NCI-H82 (cell line): ENCODE measurements at regions not wholly inside any gene's neighbourhood (a gene's known extent, or its start where the extent isn't known, plus 50 kb on each side); places are given as distances from the start of the nearest gene placed in this dataset.
A peak's percentile ranks its signal among the peaks of the same experiment; 100 is the strongest.
"Not testable (repeated sequence)": the region's sequence is repeated elsewhere in the genome, so short reads cannot be mapped to it uniquely, and the experiment has no call there.

ENCODE experiments used
- DNase-seq: peaks from one replicate; lab custom pipeline; 2025; lab: John Stamatoyannopoulos, UW

DNA sequence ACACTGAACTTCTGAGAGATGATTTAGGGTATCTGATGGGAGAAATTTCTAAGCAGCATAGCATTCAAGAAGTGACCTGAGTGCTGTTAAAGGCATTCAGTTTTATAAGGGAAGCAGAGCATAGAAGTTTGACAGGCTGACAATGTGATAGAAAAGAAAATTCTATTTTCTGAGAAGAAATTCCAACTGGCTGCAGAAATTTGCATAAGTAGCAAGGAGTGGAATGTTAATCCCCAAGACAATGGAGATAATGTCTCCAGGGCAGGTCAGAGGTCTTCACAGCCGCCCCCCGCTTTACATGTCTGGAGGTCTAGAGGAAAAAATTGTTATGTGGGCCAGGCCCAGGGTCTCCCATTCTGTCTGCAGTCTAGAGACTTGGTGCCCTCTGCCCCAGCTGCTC is 1361.8 kb upstream of the EYS start:
- DNase-seq = no peak

DNA sequence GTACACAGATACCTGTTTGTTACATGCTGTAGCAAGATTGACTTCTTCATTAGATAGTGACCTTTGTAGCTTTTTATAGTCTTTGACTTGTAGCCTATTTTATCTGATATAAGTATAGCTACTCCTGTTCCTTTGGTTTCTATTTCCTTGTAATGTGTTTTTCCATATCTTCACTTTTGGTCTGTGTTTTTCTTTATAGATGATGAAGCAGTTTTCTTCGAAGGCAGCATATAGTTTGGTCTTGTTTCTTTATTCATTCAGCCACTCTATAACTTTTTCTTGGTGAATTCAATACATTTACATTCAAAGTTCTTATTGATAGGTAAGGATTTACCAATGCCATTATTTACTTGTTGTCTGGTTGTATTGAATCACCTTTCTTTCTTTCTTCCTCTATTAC is 1357.3 kb upstream of the EYS start:
- no peak for DNase-seq

GRCh38 chr6:67047996-67048395 is 1341.0 kb upstream of the EYS start:
- DNase-seq = no peak

DNA sequence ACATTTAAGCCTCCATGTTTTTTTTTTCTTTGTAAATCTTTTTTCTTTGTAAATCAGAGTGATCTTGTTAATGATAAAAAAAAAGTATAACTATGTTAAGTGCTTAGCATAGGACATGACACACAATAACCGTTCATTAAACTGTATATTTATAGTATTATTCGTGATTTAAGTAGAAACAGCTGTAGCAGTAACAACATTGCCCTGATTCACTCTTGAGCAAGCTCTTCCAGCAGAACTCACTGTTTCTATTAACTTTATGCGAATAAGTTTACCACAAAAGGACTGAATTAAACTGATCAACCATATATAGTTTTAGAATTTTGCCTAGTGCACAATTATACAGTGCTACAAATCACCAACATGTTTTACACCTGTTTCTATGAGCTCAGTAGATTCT is 1338.0 kb upstream of the EYS start:
- no peak for DNase-seq

DNA sequence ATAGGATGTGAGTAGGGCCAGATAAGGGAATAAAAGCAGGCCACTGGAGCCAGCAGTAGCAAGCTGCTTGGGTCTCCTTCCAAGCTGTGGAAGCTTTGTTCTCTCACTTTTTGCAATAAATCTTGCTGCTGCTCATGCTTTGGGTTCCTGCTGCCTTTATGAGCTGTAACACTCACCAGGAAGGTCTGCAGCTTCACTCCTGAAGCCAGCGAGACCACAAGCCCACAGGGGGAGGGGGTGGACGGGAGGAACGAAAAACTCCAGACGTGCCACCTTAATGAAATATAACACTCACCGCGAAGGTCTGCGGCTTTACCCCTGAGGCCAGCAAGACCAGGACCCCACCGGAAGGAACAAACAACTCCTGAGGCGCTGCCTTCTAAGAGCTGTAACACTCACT is 1324.4 kb upstream of the EYS start:
- no peak for DNase-seq

GRCh38 chr6:67030861-67031260 is 1323.8 kb upstream of the EYS start:
- no peak for DNase-seq

- DNase-seq = no peak
Observed at GRCh38 chr6:67016921-67017460, 1310.0 kb upstream of the EYS start.

DNA sequence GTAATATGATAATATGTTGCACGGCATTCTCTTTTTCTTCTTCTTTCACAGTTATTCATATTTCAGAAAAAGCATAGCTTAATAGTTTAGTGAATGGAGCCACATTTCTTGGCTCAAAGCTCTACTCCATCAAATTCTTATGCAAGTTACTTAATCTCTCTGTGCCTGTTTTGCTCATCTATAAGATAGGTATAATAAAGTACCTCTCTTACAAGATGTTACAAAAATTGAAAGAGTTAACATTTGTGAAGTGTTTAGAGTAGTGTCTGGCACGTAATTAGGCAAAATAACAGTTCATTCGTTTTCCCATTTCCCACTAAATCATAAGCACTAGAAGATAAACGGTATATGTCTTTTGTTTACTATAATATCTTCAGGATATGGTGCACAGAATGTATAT is 1304.4 kb upstream of the EYS start:
- DNase-seq = no peak

DNA sequence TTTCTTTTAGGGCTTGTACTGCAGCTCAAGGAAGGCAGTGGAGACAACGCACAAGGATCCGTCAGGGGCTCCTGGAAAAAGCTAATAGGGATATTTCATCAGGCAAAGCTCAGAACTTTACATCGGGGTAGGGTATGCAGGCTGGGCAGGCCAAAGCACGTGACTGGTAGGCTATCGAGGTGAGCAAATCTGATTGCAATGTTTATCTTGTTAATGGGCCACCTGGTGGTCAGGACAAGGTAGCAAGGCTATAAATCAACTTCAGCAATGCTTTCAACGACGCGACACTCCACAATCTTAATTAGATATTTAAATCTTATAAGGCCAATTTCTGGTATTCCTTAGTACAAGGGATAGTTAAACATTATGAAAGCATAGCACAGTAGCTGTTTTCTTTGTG is 1302.8 kb upstream of the EYS start:
- peak; percentile 60 for DNase-seq

DNA sequence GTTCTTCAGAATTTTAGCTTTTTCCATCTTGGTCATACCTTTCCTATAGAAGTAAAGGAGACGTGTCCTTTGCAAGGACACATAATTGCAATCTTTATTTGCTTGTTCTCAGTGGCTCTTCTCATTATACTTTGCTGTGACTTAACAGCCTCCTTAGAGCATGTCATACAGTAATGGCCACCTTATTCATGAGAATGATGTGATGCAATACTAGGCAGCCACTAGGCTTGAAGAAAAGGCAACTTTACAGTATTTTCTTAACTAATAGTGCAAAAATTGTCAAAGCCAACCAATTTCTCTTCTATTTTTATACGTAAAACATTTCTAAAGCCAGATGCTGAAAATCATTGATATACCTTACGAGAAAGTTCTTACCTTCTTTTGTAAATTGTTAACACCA is 1296.8 kb upstream of the EYS start:
- DNase-seq = no peak

GRCh38 chr6:67000121-67000520 is 1293.1 kb upstream of the EYS start:
- no peak for DNase-seq

DNA sequence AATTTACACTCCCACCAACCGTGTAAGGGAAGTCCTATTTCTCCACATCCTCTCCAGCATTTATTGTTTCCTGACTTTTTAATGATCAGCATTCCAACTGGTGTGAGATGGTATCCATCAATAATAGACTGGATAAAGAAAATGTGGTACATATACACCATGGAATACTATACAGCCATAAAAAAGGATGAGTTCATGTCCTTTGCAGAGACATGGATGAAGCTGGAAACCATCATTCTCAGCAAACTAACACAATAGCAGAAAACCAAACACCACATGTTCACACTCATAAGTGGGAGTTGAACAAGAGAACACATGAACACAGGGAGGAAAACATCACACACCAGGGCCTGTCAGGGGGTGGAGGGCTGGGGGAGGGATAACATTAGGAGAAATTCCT is 1290.6 kb upstream of the EYS start:
- DNase-seq = not testable (repeated sequence)

DNA sequence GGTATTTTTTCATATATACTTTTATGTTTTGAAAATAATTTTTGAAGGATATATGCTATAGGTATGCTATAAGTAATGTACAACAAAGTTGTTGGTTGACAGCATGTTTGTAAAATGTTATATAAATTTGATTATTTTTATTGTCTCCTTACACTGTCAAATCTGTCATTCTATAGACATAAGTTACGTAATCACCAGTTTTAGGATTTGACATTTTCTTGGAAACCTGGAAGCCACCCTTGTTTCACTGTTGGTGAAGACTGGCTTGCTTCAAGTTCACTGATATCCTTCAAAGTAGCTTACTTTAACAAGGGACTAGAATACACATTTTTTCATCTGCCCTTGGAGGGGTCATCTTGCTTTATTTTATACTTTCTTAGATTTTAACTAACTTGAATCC is 1288.6 kb upstream of the EYS start:
- no peak for DNase-seq

DNA sequence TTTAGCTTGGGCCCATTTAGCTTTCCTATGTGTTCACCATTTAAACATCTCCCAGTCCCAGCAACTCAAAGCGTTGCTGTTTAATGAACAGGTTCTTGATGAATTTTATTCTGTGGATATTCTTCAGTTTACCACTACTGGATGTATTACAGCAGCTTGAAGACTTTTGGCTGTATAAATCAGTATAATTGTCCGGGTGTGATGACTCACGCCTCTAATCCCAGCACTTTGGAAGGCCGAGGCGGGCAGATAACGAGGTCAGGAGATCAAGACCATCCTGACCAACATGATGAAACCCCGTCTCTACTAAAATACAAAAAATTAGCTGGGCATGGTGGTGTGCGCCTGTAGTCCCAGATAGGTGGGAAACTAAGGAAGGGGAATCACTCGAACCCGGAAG is 1286.7 kb upstream of the EYS start:
- not testable (repeated sequence) for DNase-seq

DNA sequence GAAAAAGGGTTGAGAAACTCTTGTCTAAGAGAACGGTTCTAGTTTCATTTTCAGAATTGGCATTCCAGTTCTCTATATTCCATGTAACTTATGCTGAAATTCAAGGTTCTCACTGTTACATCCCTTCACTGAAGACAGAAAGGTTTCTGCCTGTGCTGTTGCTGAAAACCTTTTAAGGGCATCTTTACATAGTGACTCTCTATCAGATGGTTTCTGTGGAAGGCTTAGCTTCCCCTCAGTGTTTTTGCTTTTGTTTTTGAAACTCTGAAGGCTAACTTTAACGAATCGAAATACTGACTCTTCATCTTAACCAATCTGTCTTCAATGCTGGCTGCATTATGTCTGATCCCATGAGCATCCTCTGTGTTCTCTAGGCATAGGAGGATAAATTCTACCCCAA is 1286.2 kb upstream of the EYS start:
- DNase-seq = no peak

DNA sequence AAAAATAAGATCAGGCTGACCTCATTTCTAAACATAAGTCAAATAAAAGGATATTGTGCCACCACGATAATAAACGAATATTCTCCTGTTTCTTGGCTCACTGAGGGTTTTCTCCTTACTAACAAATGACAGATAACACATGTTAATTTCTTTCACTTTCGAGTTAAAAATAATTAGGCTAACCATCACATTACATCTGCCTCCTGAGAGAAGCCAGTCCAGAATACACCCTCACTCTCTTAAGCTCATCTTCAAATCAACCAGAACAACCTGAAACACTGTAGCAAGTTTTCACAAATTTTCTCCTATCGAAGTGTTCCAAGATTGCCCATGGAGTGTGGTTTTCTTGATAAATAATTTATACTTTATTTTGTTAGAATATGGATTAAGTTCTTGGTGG is 1285.6 kb upstream of the EYS start:
- DNase-seq = no peak

- no peak for DNase-seq
Observed at GRCh38 chr6:66986940-66987339, 1279.9 kb upstream of the EYS start.

DNA sequence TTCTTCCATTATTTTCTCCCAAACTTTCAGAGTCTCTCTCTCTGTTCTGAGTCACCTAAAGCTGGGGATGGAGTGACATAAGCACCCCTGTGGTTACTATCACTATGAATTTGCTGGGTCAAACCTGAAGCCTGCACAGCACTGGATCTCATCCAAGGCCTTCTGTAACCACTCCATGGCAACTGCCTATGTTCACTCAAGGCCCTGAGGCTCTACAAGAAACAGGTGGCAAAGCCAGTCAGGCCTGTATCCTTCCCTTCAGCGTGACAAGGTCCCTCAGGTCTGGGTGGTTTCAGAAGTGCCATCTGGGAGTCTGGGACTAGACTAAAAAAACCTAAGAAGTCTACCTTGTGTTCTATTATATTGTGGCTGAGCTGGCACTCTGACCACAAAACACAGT is 1278.8 kb upstream of the EYS start:
- no peak for DNase-seq

DNA sequence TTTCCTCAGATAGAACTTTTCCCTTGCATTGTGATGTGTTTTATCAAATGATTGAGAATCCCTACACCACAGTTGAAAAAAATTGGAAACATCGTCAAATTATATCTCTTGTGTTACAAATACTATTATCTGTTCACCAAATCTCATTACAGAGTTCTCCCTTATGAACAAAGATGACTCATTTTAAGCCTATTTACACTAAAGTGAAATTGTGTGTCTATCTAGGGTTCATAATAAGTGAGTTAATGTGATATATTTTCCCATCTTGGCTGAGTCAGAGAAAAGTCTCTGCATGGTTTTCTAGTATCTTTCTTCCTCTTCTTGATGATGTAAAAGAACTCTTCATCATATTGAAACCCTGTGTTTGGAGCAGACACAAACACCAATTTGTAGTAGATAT is 1263.3 kb upstream of the EYS start:
- DNase-seq = no peak

DNA sequence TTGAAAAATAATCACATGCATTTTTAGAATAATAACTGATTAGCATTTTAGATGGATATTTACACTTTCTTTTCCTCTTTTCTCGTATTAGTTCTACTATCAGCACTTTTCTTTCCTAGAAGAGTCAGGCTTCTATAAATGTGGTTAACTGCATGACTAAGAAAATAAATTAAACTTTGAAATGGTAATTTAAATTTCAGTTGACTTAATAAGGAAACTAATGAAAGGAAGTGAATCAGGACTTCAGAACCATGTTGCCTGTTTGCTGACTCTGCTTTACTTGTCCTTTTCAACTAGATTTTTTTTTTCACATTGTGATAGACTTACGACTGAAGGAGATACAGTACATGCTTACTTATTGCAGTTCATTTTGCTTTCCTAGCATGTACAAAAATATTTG is 1258.2 kb upstream of the EYS start:
- DNase-seq = no peak

DNA sequence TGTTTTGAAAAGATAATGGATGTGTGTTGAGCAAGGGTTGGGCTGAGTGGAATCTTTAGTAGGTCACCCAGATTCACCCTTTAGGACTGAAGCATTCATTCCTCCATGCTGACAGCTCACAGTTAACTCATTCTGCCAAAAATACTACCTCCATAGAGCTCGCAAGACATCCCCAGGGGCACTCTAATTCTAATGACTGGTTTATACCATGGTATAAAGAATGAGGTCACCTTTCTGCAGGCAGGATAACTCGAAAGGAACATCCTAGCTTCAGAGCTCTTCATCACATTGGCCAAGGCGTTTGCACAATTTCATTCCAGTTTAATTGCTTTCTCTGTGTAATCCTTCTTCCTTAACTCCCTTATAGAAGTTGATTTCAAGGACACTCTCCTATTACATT is 1257.2 kb upstream of the EYS start:
- no peak for DNase-seq

DNA sequence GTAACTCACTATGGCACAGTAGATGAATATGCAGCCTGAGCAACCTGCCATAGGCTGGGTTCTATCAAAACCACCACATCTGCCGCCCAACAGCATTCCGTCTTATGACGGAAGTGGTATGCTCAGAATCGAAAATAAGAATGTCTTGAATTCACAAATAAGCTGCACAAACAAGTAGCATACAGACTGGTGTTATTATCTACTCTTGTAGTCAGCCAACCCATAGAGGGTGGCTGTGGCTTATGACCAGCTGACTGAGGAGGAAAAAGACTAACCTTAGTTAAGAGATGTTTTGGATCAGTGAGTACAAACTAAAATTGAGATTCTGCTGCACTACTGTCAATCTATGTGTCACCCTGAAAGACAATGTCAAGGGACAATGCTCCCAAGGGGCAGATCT is 1255.1 kb upstream of the EYS start:
- DNase-seq = no peak

- no peak for DNase-seq
Observed at GRCh38 chr6:66961191-66961590, 1254.2 kb upstream of the EYS start.

DNA sequence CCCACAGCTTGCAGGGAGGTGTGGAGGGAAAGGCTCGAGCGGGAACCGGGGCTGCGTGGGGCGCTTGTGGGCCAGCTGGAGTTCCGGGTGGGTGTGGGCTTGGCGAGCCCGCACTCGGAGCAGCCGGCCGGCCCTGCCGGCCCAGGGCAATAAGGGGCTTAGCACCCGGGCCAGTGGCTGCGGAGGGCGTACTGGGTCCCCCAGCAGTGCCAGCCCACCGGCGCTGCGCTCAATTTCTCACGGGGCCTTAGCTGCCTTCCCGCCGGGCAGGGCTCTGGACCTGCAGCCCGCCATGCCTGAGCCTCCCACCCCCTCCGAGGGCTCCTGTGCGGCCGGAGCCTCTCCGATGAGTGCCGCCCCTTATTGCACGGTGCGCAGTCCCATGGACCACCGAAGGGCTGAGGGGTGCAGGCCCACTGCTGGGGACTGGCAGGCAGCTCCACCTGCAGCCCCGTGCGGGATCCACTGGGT is 1242.2 kb upstream of the EYS start:
- no peak for DNase-seq

GRCh38 chr6:66948106-66948505 is 1241.1 kb upstream of the EYS start:
- no peak for DNase-seq
